ENCODE measurements at regions not wholly inside any gene's neighbourhood (a gene's known extent, or its start where the extent isn't known, plus 50 kb on each side); places are given as distances from the start of the nearest gene placed in this dataset.

- Histone ChIP-seq H3K4me1 (ENCODE audit: low read length) (peaks cover 9% of the 10 kb centered on the region), H3K9ac (ENCODE audit: low read length) (no peak overlapping the region), H3K4me3 (ENCODE audit: low read length) (no peak overlapping the region), H3F3A (ENCODE audit: insufficient read depth, low read length) (peaks cover 6% of the 10 kb centered on the region; the same call in 1 of the 2 replicates), H3K79me2 (ENCODE audit: low read length) (no peaks in the 10 kb centered on the region), H3K27ac (ENCODE audit: low read length) (no peak overlapping the region), H3K36me3 (replicated peaks; ENCODE audit: insufficient read depth, low read length) (no peaks in the 10 kb centered on the region), H3K4me2 (ENCODE audit: low read depth, low read length) (peak overlapping the region; percentile 34; the same call in 1 of the 2 replicates), H3K9me3 (replicated peaks; ENCODE audit: insufficient read depth, low read length) (no peaks in the 10 kb centered on the region), H3K27me3 (replicated peaks; ENCODE audit: insufficient read depth, low read length) (no peaks in the 10 kb centered on the region; the same call in 1 of the 2 replicates), H4K20me1 (ENCODE audit: insufficient read depth, low read length) (no peaks in the 10 kb centered on the region), H3K9me2 (replicated peaks; ENCODE audit: insufficient read depth, low read length) (no peaks in the 10 kb centered on the region), H2AFZ (ENCODE audit: low read length) (no peak overlapping the region)
- no peak for DNase-seq
- TF ChIP-seq EZH2 (optimal IDR thresholded peaks at IDR 0.05; ENCODE audit: low read depth, low read length), result no peak
- no peak for TF ChIP-seq EZH2phosphoT487 (IDR thresholded peaks at IDR 0.05; ENCODE audit: low read length)
- no peak for TF ChIP-seq CTCF (IDR thresholded peaks at IDR 0.05; ENCODE audit: low read length)
These were observed 227.4 kb upstream of the MC4R start for GRCh38 chr18:60599995-60600394.

- H3K27ac ChIP-seq (ENCODE audit: low read length), result no peak overlapping the region
- no peaks in the 10 kb centered on the region for H4K20me1 ChIP-seq (ENCODE audit: insufficient read depth, low read length)
- no peaks in the 10 kb centered on the region for H3K9me2 ChIP-seq (replicated peaks; ENCODE audit: insufficient read depth, low read length)
- H3K36me3 ChIP-seq (replicated peaks; ENCODE audit: insufficient read depth, low read length), result no peaks in the 10 kb centered on the region
- no peak overlapping the region for H3K4me3 ChIP-seq (ENCODE audit: low read length)
- H3K27me3 ChIP-seq (replicated peaks; ENCODE audit: insufficient read depth, low read length), result no peaks in the 10 kb centered on the region; the same call in 1 of the 2 replicates
- H2AFZ ChIP-seq (ENCODE audit: low read length), result no peak overlapping the region
- H3K9ac ChIP-seq (ENCODE audit: low read length), result no peak overlapping the region
- H3K79me2 ChIP-seq (ENCODE audit: low read length), result no peaks in the 10 kb centered on the region
- H3F3A ChIP-seq (ENCODE audit: insufficient read depth, low read length), result peaks cover 6% of the 10 kb centered on the region; the same call in 1 of the 2 replicates
- DNase-seq, result no peak
- no peak overlapping the region for H3K4me2 ChIP-seq (ENCODE audit: low read depth, low read length)
- H3K4me1 ChIP-seq (ENCODE audit: low read length), result peaks cover 9% of the 10 kb centered on the region
- no peaks in the 10 kb centered on the region for H3K9me3 ChIP-seq (replicated peaks; ENCODE audit: insufficient read depth, low read length)
- TF ChIP-seq EZH2 (optimal IDR thresholded peaks at IDR 0.05; ENCODE audit: low read depth, low read length), result no peak
These were observed 228.7 kb upstream of the MC4R start for GRCh38 chr18:60601249-60601648.

GRCh38 chr18:60623331-60623730, 250.8 kb upstream of the MC4R start:
- Histone ChIP-seq H3K79me2 (ENCODE audit: low read length) (no peaks in the 10 kb centered on the region), H3K4me3 (ENCODE audit: low read length) (no peak overlapping the region), H3K27me3 (replicated peaks; ENCODE audit: insufficient read depth, low read length) (no peaks in the 10 kb centered on the region), H3K9me2 (replicated peaks; ENCODE audit: insufficient read depth, low read length) (no peaks in the 10 kb centered on the region), H3K27ac (ENCODE audit: low read length) (no peak overlapping the region), H3K9me3 (replicated peaks; ENCODE audit: insufficient read depth, low read length) (no peaks in the 10 kb centered on the region), H3K36me3 (replicated peaks; ENCODE audit: insufficient read depth, low read length) (no peaks in the 10 kb centered on the region), H3F3A (ENCODE audit: insufficient read depth, low read length) (no peaks in the 10 kb centered on the region), H3K4me1 (ENCODE audit: low read length) (no peaks in the 10 kb centered on the region), H2AFZ (ENCODE audit: low read length) (no peak overlapping the region), H3K9ac (ENCODE audit: low read length) (no peak overlapping the region), H4K20me1 (ENCODE audit: insufficient read depth, low read length) (no peaks in the 10 kb centered on the region), H3K4me2 (ENCODE audit: low read depth, low read length) (no peak overlapping the region)
- DNase-seq, result no peak
- no peak for TF ChIP-seq CTCF (IDR thresholded peaks at IDR 0.05; ENCODE audit: low read length)
- no peak for TF ChIP-seq EZH2phosphoT487 (IDR thresholded peaks at IDR 0.05; ENCODE audit: low read length)
- no peak for TF ChIP-seq EZH2 (optimal IDR thresholded peaks at IDR 0.05; ENCODE audit: low read depth, low read length)

GRCh38 chr18:60624207-60624606, 251.6 kb upstream of the MC4R start:
- TF ChIP-seq EZH2phosphoT487 (IDR thresholded peaks at IDR 0.05; ENCODE audit: low read length) (no peak), EZH2 (optimal IDR thresholded peaks at IDR 0.05; ENCODE audit: low read depth, low read length) (no peak), CTCF (IDR thresholded peaks at IDR 0.05; ENCODE audit: low read length) (no peak)

More at GRCh38 chr18:60624207-60624606, 251.6 kb upstream of the MC4R start:
- Histone ChIP-seq H3K27ac (ENCODE audit: low read length) (no peak overlapping the region), H3K36me3 (replicated peaks; ENCODE audit: insufficient read depth, low read length) (no peaks in the 10 kb centered on the region), H3K9me2 (replicated peaks; ENCODE audit: insufficient read depth, low read length) (no peaks in the 10 kb centered on the region), H3K79me2 (ENCODE audit: low read length) (no peaks in the 10 kb centered on the region), H3K4me1 (ENCODE audit: low read length) (no peaks in the 10 kb centered on the region), H4K20me1 (ENCODE audit: insufficient read depth, low read length) (no peaks in the 10 kb centered on the region), H3F3A (ENCODE audit: insufficient read depth, low read length) (no peaks in the 10 kb centered on the region), H3K4me3 (ENCODE audit: low read length) (no peak overlapping the region), H2AFZ (ENCODE audit: low read length) (no peak overlapping the region), H3K9ac (ENCODE audit: low read length) (no peak overlapping the region), H3K4me2 (ENCODE audit: low read depth, low read length) (no peak overlapping the region), H3K27me3 (replicated peaks; ENCODE audit: insufficient read depth, low read length) (no peaks in the 10 kb centered on the region), H3K9me3 (replicated peaks; ENCODE audit: insufficient read depth, low read length) (no peaks in the 10 kb centered on the region)
- DNase-seq, result no peak
